ENCODE measurements at regions not wholly inside any gene's neighbourhood (a gene's known extent, or its start where the extent isn't known, plus 50 kb on each side); places are given as distances from the start of the nearest gene placed in this dataset.
"Not testable (repeated sequence)": the region's sequence is repeated elsewhere in the genome, so short reads cannot be mapped to it uniquely, and the experiment has no call there.

- Mint-ChIP-seq H3K9me3 (ENCODE audit: low read depth, unreplicated experiment) (peaks cover 11% of the 10 kb centered on the region), H3K27ac (ENCODE audit: unreplicated experiment) (no peak overlapping the region), H3K4me1 (ENCODE audit: low read depth, unreplicated experiment) (no peaks in the 10 kb centered on the region), H3K27me3 (ENCODE audit: unreplicated experiment) (no peaks in the 10 kb centered on the region), H3K4me3 (ENCODE audit: low read depth, unreplicated experiment) (no peak overlapping the region), H3K36me3 (ENCODE audit: insufficient read depth, unreplicated experiment) (peaks cover 5% of the 10 kb centered on the region)
- intact Hi-C loops (cut with micrococcal nuclease; ENCODE audit: unreplicated experiment), result no loop called here
- CTCF ChIA-PET, result no interaction called here
- DNase-seq, result no peak
- no TSS peak for BruUV-seq (replicated peaks)
- TF ChIP-seq CTCF (IDR thresholded peaks at IDR 0.05; ENCODE audit: unreplicated experiment), result no peak
Observed at GRCh38 chr4:189845145-189845846, 95.4 kb upstream of the FRG1 start.

GRCh38 chr4:189846094-189846493, 94.6 kb upstream of the FRG1 start:
- BruUV-seq (replicated peaks); CTCF ChIA-PET; H3K4me3 Mint-ChIP-seq (ENCODE audit: low read depth, unreplicated experiment); H3K9me3 Mint-ChIP-seq (ENCODE audit: low read depth, unreplicated experiment); H3K4me1 Mint-ChIP-seq (ENCODE audit: low read depth, unreplicated experiment); H3K36me3 Mint-ChIP-seq (ENCODE audit: insufficient read depth, unreplicated experiment); DNase-seq; H3K27ac Mint-ChIP-seq (ENCODE audit: unreplicated experiment); intact Hi-C loops (cut with micrococcal nuclease; ENCODE audit: unreplicated experiment); H3K27me3 Mint-ChIP-seq (ENCODE audit: unreplicated experiment): not testable (repeated sequence)

GRCh38 chr4:189846608-189847007, 94.1 kb upstream of the FRG1 start:
- CTCF ChIA-PET; DNase-seq; intact Hi-C loops (cut with micrococcal nuclease; ENCODE audit: unreplicated experiment); H3K4me3 Mint-ChIP-seq (ENCODE audit: low read depth, unreplicated experiment); H3K27ac Mint-ChIP-seq (ENCODE audit: unreplicated experiment); BruUV-seq (replicated peaks); H3K9me3 Mint-ChIP-seq (ENCODE audit: low read depth, unreplicated experiment); H3K4me1 Mint-ChIP-seq (ENCODE audit: low read depth, unreplicated experiment); H3K27me3 Mint-ChIP-seq (ENCODE audit: unreplicated experiment); H3K36me3 Mint-ChIP-seq (ENCODE audit: insufficient read depth, unreplicated experiment): not testable (repeated sequence)

- H3K4me1 Mint-ChIP-seq (ENCODE audit: low read depth, unreplicated experiment); DNase-seq; H3K27me3 Mint-ChIP-seq (ENCODE audit: unreplicated experiment); H3K27ac Mint-ChIP-seq (ENCODE audit: unreplicated experiment); BruUV-seq (replicated peaks); intact Hi-C loops (cut with micrococcal nuclease; ENCODE audit: unreplicated experiment); H3K4me3 Mint-ChIP-seq (ENCODE audit: low read depth, unreplicated experiment); H3K9me3 Mint-ChIP-seq (ENCODE audit: low read depth, unreplicated experiment); CTCF ChIA-PET; H3K36me3 Mint-ChIP-seq (ENCODE audit: insufficient read depth, unreplicated experiment): not testable (repeated sequence)
Observed at GRCh38 chr4:189848672-189849071, 92.0 kb upstream of the FRG1 start.

- DNase-seq, result no peak
- H3K9me3 Mint-ChIP-seq (ENCODE audit: low read depth, unreplicated experiment), result peaks cover 9% of the 10 kb centered on the region
- no TSS peak for BruUV-seq (replicated peaks)
- H3K27me3 Mint-ChIP-seq (ENCODE audit: unreplicated experiment), result no peaks in the 10 kb centered on the region
- TF ChIP-seq CTCF (IDR thresholded peaks at IDR 0.05; ENCODE audit: unreplicated experiment), result no peak
- intact Hi-C loops (cut with micrococcal nuclease; ENCODE audit: unreplicated experiment), result no loop called here
- H3K27ac Mint-ChIP-seq (ENCODE audit: unreplicated experiment), result no peak overlapping the region
- peaks cover 5% of the 10 kb centered on the region for H3K36me3 Mint-ChIP-seq (ENCODE audit: insufficient read depth, unreplicated experiment)
- no peak overlapping the region for H3K4me3 Mint-ChIP-seq (ENCODE audit: low read depth, unreplicated experiment)
- no peaks in the 10 kb centered on the region for H3K4me1 Mint-ChIP-seq (ENCODE audit: low read depth, unreplicated experiment)
- CTCF ChIA-PET, result no interaction called here
Observed at GRCh38 chr4:189850239-189850856, 90.3 kb upstream of the FRG1 start.

- Mint-ChIP-seq H3K36me3 (ENCODE audit: insufficient read depth, unreplicated experiment) (no peaks in the 10 kb centered on the region), H3K4me3 (ENCODE audit: low read depth, unreplicated experiment) (no peak overlapping the region), H3K27me3 (ENCODE audit: unreplicated experiment) (no peaks in the 10 kb centered on the region), H3K4me1 (ENCODE audit: low read depth, unreplicated experiment) (no peaks in the 10 kb centered on the region), H3K9me3 (ENCODE audit: low read depth, unreplicated experiment) (peaks cover 7% of the 10 kb centered on the region), H3K27ac (ENCODE audit: unreplicated experiment) (no peak overlapping the region)
- TF ChIP-seq CTCF (IDR thresholded peaks at IDR 0.05; ENCODE audit: unreplicated experiment), result no peak
- CTCF ChIA-PET, result no interaction called here
- intact Hi-C loops (cut with micrococcal nuclease; ENCODE audit: unreplicated experiment), result no loop called here
- no TSS peak for BruUV-seq (replicated peaks)
- DNase-seq, result no peak
Observed at GRCh38 chr4:189858435-189858834, 82.2 kb upstream of the FRG1 start.
